C4-2B (cell line): ENCODE measurements at regions not wholly inside any gene's neighbourhood (a gene's known extent, or its start where the extent isn't known, plus 50 kb on each side); places are given as distances from the start of the nearest gene placed in this dataset.
A peak's percentile ranks its signal among the peaks of the same experiment; 100 is the strongest.

Experiments
- H3K27ac ChIP-seq: fragments of 450-650 bp; 2 replicates; pipeline ENCODE4 v1.5.1; 2017
- ZFX ChIP-seq: fragments of 450-650 bp; IDR thresholded peaks from 2 replicates; pipeline ENCODE4 v1.6.1; 2017
- TF ChIP-seq, protein P1 (sequence below): fragments of 450-650 bp; conservative IDR thresholded peaks from 2 replicates; pipeline ENCODE4 v1.5.1; 2017; ENCODE audit warnings: mild to moderate bottlenecking

- H3K27ac ChIP-seq: no peak overlapping the region
- TF ChIP-seq ZFX: no peak
- TF ChIP-seq, protein P1, sequence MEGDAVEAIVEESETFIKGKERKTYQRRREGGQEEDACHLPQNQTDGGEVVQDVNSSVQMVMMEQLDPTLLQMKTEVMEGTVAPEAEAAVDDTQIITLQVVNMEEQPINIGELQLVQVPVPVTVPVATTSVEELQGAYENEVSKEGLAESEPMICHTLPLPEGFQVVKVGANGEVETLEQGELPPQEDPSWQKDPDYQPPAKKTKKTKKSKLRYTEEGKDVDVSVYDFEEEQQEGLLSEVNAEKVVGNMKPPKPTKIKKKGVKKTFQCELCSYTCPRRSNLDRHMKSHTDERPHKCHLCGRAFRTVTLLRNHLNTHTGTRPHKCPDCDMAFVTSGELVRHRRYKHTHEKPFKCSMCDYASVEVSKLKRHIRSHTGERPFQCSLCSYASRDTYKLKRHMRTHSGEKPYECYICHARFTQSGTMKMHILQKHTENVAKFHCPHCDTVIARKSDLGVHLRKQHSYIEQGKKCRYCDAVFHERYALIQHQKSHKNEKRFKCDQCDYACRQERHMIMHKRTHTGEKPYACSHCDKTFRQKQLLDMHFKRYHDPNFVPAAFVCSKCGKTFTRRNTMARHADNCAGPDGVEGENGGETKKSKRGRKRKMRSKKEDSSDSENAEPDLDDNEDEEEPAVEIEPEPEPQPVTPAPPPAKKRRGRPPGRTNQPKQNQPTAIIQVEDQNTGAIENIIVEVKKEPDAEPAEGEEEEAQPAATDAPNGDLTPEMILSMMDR: no peak
Measured at GRCh38 chr3:176378789-176379188, 818.5 kb downstream of the TBL1XR1 start.

DNA sequence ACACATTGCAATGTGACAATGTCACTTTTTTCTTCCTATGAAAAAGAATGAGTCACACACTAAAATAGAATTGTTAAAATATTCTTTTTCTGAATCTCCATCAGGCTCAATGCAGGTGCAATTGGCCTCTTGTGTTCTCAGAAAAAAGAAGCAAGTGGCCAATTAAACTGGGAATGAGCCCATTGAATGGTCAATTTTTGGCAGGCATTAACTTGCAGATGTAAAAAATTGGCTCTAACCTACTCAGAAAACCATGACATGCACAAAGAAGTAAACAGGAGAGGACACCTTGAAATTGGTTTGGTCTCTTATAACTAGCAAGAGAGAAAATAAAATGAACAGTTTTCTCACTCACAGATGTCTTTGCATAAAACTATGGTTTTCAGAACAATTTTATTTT, 820.8 kb downstream of the TBL1XR1 start:
- no peak overlapping the region for H3K27ac ChIP-seq
- TF ChIP-seq ZFX: no peak
- TF ChIP-seq, protein P1: no peak

GRCh38 chr3:176375519-176375918, 821.8 kb downstream of the TBL1XR1 start:
- no peak for TF ChIP-seq ZFX
- TF ChIP-seq, protein P1: no peak

GRCh38 chr3:176362191-176362731, 835.0 kb downstream of the TBL1XR1 start:
- TF ChIP-seq ZFX: no peak
- TF ChIP-seq, protein P1: no peak

More at GRCh38 chr3:176375519-176375918, 821.8 kb downstream of the TBL1XR1 start:
- H3K27ac ChIP-seq: no peak overlapping the region

DNA sequence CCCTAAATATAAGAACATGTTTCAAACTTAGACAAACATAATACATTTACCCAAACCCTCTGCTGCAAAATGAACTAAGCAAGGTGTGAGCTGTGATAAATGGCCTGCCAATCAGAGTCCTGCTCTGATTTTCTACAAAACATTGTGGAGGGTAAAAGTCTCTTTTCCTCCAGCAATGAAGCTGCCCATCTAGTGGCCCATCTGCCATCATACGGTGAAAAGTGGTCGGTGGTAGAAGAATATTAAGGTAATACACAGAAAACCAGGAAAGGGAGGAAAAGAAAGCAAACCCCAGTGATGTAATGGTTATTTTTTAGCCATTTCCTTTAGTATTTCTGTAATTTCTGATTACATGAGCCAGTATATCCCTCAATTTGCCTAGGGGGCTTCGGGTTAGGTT, 838.1 kb downstream of the TBL1XR1 start:
- no peak overlapping the region for H3K27ac ChIP-seq
- TF ChIP-seq, protein P1: peak; percentile 45
- no peak for TF ChIP-seq ZFX

More at GRCh38 chr3:176362191-176362731, 835.0 kb downstream of the TBL1XR1 start:
- H3K27ac ChIP-seq: no peak overlapping the region

DNA sequence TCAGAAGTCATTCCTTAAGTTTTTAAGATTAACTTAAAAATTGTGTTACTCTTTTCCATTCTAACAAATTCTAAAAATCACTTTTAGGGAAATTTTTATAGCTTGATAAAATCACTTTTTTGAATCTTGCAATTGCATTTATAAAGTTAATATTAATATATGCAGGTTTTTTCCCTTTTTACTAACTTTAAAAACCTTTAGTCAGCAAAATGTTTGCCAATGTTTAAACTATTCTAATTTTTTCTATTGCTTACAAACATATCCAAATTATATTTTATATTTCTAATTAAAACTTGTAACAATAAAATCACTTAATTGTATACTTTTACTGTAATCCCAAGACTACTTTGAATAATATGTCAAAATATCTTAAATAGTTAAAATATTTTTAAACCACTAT, 839.4 kb downstream of the TBL1XR1 start:
- H3K27ac ChIP-seq: no peak overlapping the region
- TF ChIP-seq, protein P1: no peak
- TF ChIP-seq ZFX: no peak

- H3K27ac ChIP-seq: no peak overlapping the region
- TF ChIP-seq, protein P1: no peak
- TF ChIP-seq ZFX: no peak
Measured at GRCh38 chr3:176354843-176355242, 842.4 kb downstream of the TBL1XR1 start.
